Parathyroid adenoma (tissue), 2 donors: ENCODE measurements at regions not wholly inside any gene's neighbourhood (a gene's known extent, or its start where the extent isn't known, plus 50 kb on each side); places are given as distances from the start of the nearest gene placed in this dataset.

Experiments
- H2AFZ ChIP-seq: fragments of 300-600 bp; sonication (generic); one replicate; pipeline ENCODE4 v1.7.0; 2017; ENCODE audit warnings: antibody characterized with exemption, mild to moderate bottlenecking
- H3K27ac ChIP-seq: fragments of 300-600 bp; sonication (generic); one replicate; pipeline ENCODE4 v1.7.0; 2017
- H3K27me3 ChIP-seq: fragments of 300-600 bp; sonication (generic); one replicate; pipeline ENCODE4 v1.7.0; 2017; ENCODE audit warnings: low read length; ENCODE audit not compliant: control insufficient read depth, insufficient read depth
- H3K36me3 ChIP-seq: fragments of 300-600 bp; sonication (generic); one replicate; pipeline ENCODE4 v1.7.0; 2017; ENCODE audit warnings: low read length; ENCODE audit not compliant: control insufficient read depth, insufficient read depth
- H3K4me1 ChIP-seq: fragments of 300-600 bp; sonication (generic); one replicate; pipeline ENCODE4 v1.7.0; 2017; ENCODE audit warnings: control low read depth
- H3K4me2 ChIP-seq: fragments of 300-600 bp; sonication (generic); one replicate; pipeline ENCODE4 v1.7.0; 2017; ENCODE audit warnings: low read length
- H3K4me3 ChIP-seq: fragments of 300-600 bp; sonication (generic); one replicate; pipeline ENCODE4 v1.7.0; 2017; ENCODE audit warnings: low read depth, low read length
- H3K79me2 ChIP-seq: fragments of 300-600 bp; sonication (generic); one replicate; pipeline ENCODE4 v1.7.0; 2017; ENCODE audit warnings: control low read depth
- H3K9ac ChIP-seq: fragments of 300-600 bp; sonication (generic); one replicate; pipeline ENCODE4 v1.7.0; 2017; ENCODE audit warnings: mild to moderate bottlenecking
- H3K9me3 ChIP-seq: fragments of 300-600 bp; sonication (generic); one replicate; pipeline ENCODE4 v1.7.0; 2017; ENCODE audit warnings: low read length; ENCODE audit not compliant: control insufficient read depth
- CTCF ChIP-seq: fragments of 300-600 bp; sonication (generic); IDR thresholded peaks from one replicate; pipeline ENCODE4 v1.7.0; 2017; ENCODE audit warnings: antibody characterized with exemption, mild to moderate bottlenecking
- donor health status: primary hyperparathyroidism.

GRCh38 chr6:18328070-18328469 lies 59.1 kb upstream of the RNF144B start:
- Histone ChIP-seq H3K4me3 (no peak overlapping the region), H3K27me3 (no peaks in the 10 kb centered on the region), H2AFZ (no peak overlapping the region), H3K79me2 (no peaks in the 10 kb centered on the region), H3K9ac (no peak overlapping the region), H3K27ac (no peak overlapping the region), H3K9me3 (no peaks in the 10 kb centered on the region), H3K4me1 (no peaks in the 10 kb centered on the region), H3K4me2 (no peak overlapping the region), H3K36me3 (no peaks in the 10 kb centered on the region)
- no peak for TF ChIP-seq CTCF

- Histone ChIP-seq H2AFZ (no peak overlapping the region), H3K27me3 (no peaks in the 10 kb centered on the region), H3K4me1 (no peaks in the 10 kb centered on the region), H3K27ac (no peak overlapping the region), H3K36me3 (no peaks in the 10 kb centered on the region), H3K4me2 (no peak overlapping the region), H3K9ac (no peak overlapping the region), H3K9me3 (no peaks in the 10 kb centered on the region), H3K79me2 (no peaks in the 10 kb centered on the region), H3K4me3 (no peak overlapping the region)
- TF ChIP-seq CTCF, result no peak
Measured at GRCh38 chr6:18327626-18328025, 59.5 kb upstream of the RNF144B start.

GRCh38 chr6:18326980-18327379 lies 60.2 kb upstream of the RNF144B start:
- Histone ChIP-seq H2AFZ (no peak overlapping the region), H3K9ac (no peak overlapping the region), H3K36me3 (no peaks in the 10 kb centered on the region), H3K79me2 (no peaks in the 10 kb centered on the region), H3K9me3 (no peaks in the 10 kb centered on the region), H3K27me3 (no peaks in the 10 kb centered on the region), H3K4me2 (no peak overlapping the region), H3K4me1 (no peaks in the 10 kb centered on the region), H3K4me3 (no peak overlapping the region), H3K27ac (no peak overlapping the region)
- TF ChIP-seq CTCF, result no peak

GRCh38 chr6:18326001-18326400 lies 61.1 kb upstream of the RNF144B start:
- H3K36me3 ChIP-seq, result no peaks in the 10 kb centered on the region

More at GRCh38 chr6:18326001-18326400, 61.1 kb upstream of the RNF144B start:
- Histone ChIP-seq H3K4me2 (no peak overlapping the region), H2AFZ (no peak overlapping the region), H3K9ac (no peak overlapping the region), H3K4me3 (no peak overlapping the region), H3K4me1 (no peaks in the 10 kb centered on the region), H3K9me3 (no peaks in the 10 kb centered on the region), H3K79me2 (no peaks in the 10 kb centered on the region), H3K27me3 (no peaks in the 10 kb centered on the region), H3K27ac (no peak overlapping the region)
- TF ChIP-seq CTCF, result no peak
